ENCODE measurements at regions not wholly inside any gene's neighbourhood (a gene's known extent, or its start where the extent isn't known, plus 50 kb on each side); places are given as distances from the start of the nearest gene placed in this dataset.

- H3K36me3 Mint-ChIP-seq, result no peaks in the 10 kb centered on the region
- ChIA-PET CTCF (no interaction called here), POLR2A (no interaction called here)
- no peaks in the 10 kb centered on the region for H3K27me3 Mint-ChIP-seq (ENCODE audit: low read depth)
- TF ChIP-seq ZNF232 (CRISPR knock-in tag; IDR thresholded peaks at IDR 0.05), result no peak
- no peak for TF ChIP-seq GTF2I (CRISPR knock-in tag; conservative IDR thresholded peaks at IDR 0.05)
- no peak for TF ChIP-seq CREM (CRISPR knock-in tag; IDR thresholded peaks at IDR 0.05)
- no peak for TF ChIP-seq NFE2L1 (CRISPR knock-in tag; IDR thresholded peaks at IDR 0.05)
- no peak for TF ChIP-seq HMGA2 (CRISPR knock-in tag; IDR thresholded peaks at IDR 0.05)
- no peak for TF ChIP-seq IRF2 (CRISPR knock-in tag; IDR thresholded peaks at IDR 0.05; ENCODE audit: borderline replicate concordance, low read depth)
- no peak for TF ChIP-seq E2F1 (CRISPR knock-in tag; IDR thresholded peaks at IDR 0.05)
- TF ChIP-seq TCF7 (CRISPR knock-in tag; IDR thresholded peaks at IDR 0.05; ENCODE audit: low read depth), result no peak
- no peak for TF ChIP-seq NR1H2 (CRISPR knock-in tag; IDR thresholded peaks at IDR 0.05)
- no peak for TF ChIP-seq JAZF1 (CRISPR knock-in tag; IDR thresholded peaks at IDR 0.05)
- TF ChIP-seq ZNF396 (CRISPR knock-in tag; IDR thresholded peaks at IDR 0.05; ENCODE audit: borderline replicate concordance), result no peak
- no peak for TF ChIP-seq ZNF138 (CRISPR knock-in tag; conservative IDR thresholded peaks at IDR 0.05)
- no peak for TF ChIP-seq FOXP1 (CRISPR knock-in tag; IDR thresholded peaks at IDR 0.05; ENCODE audit: borderline replicate concordance)
- TF ChIP-seq PREB (CRISPR knock-in tag; IDR thresholded peaks at IDR 0.05; ENCODE audit: borderline replicate concordance), result no peak
- TF ChIP-seq E2F4 (CRISPR knock-in tag; IDR thresholded peaks at IDR 0.05; ENCODE audit: borderline replicate concordance, low read depth), result no peak
- no peak for TF ChIP-seq ZNF263 (CRISPR knock-in tag; IDR thresholded peaks at IDR 0.05; ENCODE audit: low read depth)
- ATAC-seq, result no peak
- H3K9me3 Mint-ChIP-seq, result no peaks in the 10 kb centered on the region
- H3K27ac Mint-ChIP-seq, result no peak overlapping the region
- H3K4me1 Mint-ChIP-seq, result no peaks in the 10 kb centered on the region
- H3K4me3 Mint-ChIP-seq, result no peak overlapping the region
- no peak for DNase-seq (ENCODE audit: low spot score)
Observed at GRCh38 chr15:62922514-62922913, 120.0 kb upstream of the TPM1 start.

- Mint-ChIP-seq H3K4me1 (no peaks in the 10 kb centered on the region), H3K27ac (no peak overlapping the region), H3K36me3 (no peaks in the 10 kb centered on the region), H3K9me3 (no peaks in the 10 kb centered on the region), H3K4me3 (no peak overlapping the region), H3K27me3 (ENCODE audit: low read depth) (no peaks in the 10 kb centered on the region)
- ATAC-seq, result no peak
- POLR2A ChIA-PET, result no interaction called here
- CTCF ChIA-PET, result no interaction called here
- TF ChIP-seq FOXK1 (CRISPR knock-in tag; IDR thresholded peaks at IDR 0.05) (no peak), RELA (CRISPR knock-in tag; IDR thresholded peaks at IDR 0.05; ENCODE audit: borderline replicate concordance) (no peak), USF1 (CRISPR knock-in tag; IDR thresholded peaks at IDR 0.05) (no peak)
- no peak for DNase-seq (ENCODE audit: low spot score)
Observed at GRCh38 chr15:62925875-62926274, 116.7 kb upstream of the TPM1 start.

- Mint-ChIP-seq H3K4me3 (no peak overlapping the region), H3K36me3 (no peaks in the 10 kb centered on the region), H3K9me3 (no peaks in the 10 kb centered on the region), H3K27ac (no peak overlapping the region), H3K4me1 (no peaks in the 10 kb centered on the region), H3K27me3 (ENCODE audit: low read depth) (no peaks in the 10 kb centered on the region)
- ATAC-seq (no peak), DNase-seq (ENCODE audit: low spot score) (no peak)
- ChIA-PET CTCF (no interaction called here), POLR2A (no interaction called here)
- TF ChIP-seq RORB (CRISPR knock-in tag; IDR thresholded peaks at IDR 0.05), result no peak
- no peak for TF ChIP-seq PRDM15 (CRISPR knock-in tag; IDR thresholded peaks at IDR 0.05)
- TF ChIP-seq MYBL2 (CRISPR knock-in tag; IDR thresholded peaks at IDR 0.05), result no peak
- no peak for TF ChIP-seq ZNF423 (CRISPR knock-in tag; IDR thresholded peaks at IDR 0.05)
- TF ChIP-seq PREB (CRISPR knock-in tag; IDR thresholded peaks at IDR 0.05; ENCODE audit: borderline replicate concordance), result no peak
- no peak for TF ChIP-seq ERG (CRISPR knock-in tag; IDR thresholded peaks at IDR 0.05)
- no peak for TF ChIP-seq TCF7 (CRISPR knock-in tag; IDR thresholded peaks at IDR 0.05; ENCODE audit: low read depth)
Observed at GRCh38 chr15:62927196-62927595, 115.4 kb upstream of the TPM1 start.
